ENCODE measurements at regions not wholly inside any gene's neighbourhood (a gene's known extent, or its start where the extent isn't known, plus 50 kb on each side); places are given as distances from the start of the nearest gene placed in this dataset.
A peak's percentile ranks its signal among the peaks of the same experiment; 100 is the strongest.

GRCh38 chr3:194197396-194197960 lies 61.5 kb downstream of the HES1 start:
- no peak for TF ChIP-seq ZNF76 (tag by site-specific recombination; IDR thresholded peaks at IDR 0.05; ENCODE audit: borderline replicate concordance, low read depth)
- no peak for TF ChIP-seq ZNF548 (tag by site-specific recombination; IDR thresholded peaks at IDR 0.05)
- TF ChIP-seq ZNF223 (tag by site-specific recombination; IDR thresholded peaks at IDR 0.05) = no peak
- no peak for TF ChIP-seq ZNF529 (tag by site-specific recombination; IDR thresholded peaks at IDR 0.05; ENCODE audit: insufficient replicate concordance)
- no peak for TF ChIP-seq ZNF626 (tag by site-specific recombination; IDR thresholded peaks at IDR 0.05)
- TF ChIP-seq MYNN (tag by site-specific recombination; IDR thresholded peaks at IDR 0.05; ENCODE audit: borderline replicate concordance) = no peak
- TF ChIP-seq KLF7 (tag by site-specific recombination; IDR thresholded peaks at IDR 0.05; ENCODE audit: borderline replicate concordance) = no peak
- TF ChIP-seq ZNF501 (tag by site-specific recombination; IDR thresholded peaks at IDR 0.05) = no peak
- TF ChIP-seq GLI4 (tag by site-specific recombination; IDR thresholded peaks at IDR 0.05) = no peak
- H3K4me1 ChIP-seq (ENCODE audit: control insufficient read depth, insufficient read depth, low read length) = no peaks in the 10 kb centered on the region
- H3K36me3 ChIP-seq (ENCODE audit: control insufficient read depth in 2 of 2, insufficient read depth in 1 of 2, low read length in 2 of 2) = no peaks in the 10 kb centered on the region
- ChIA-PET POLR2A (no interaction called here), CTCF (no interaction called here)
- no peaks in the 10 kb centered on the region for H3K9me3 ChIP-seq (ENCODE audit: control insufficient read depth, insufficient read depth, low read depth, low read length)
- no peak overlapping the region for H3K27ac ChIP-seq (ENCODE audit: extremely low read depth, low read depth, low read length)
- H3K4me3 ChIP-seq (ENCODE audit: low read depth, low read length) = no peak overlapping the region

GRCh38 chr3:194197981-194198695 lies 62.2 kb downstream of the HES1 start:
- no peak overlapping the region for H3K4me3 ChIP-seq (ENCODE audit: low read depth, low read length)
- CTCF ChIA-PET = no interaction called here
- H3K4me1 ChIP-seq (ENCODE audit: control insufficient read depth, insufficient read depth, low read length) = no peaks in the 10 kb centered on the region
- no peak overlapping the region for H3K27ac ChIP-seq (ENCODE audit: extremely low read depth, low read depth, low read length)
- H3K36me3 ChIP-seq (ENCODE audit: control insufficient read depth in 2 of 2, insufficient read depth in 1 of 2, low read length in 2 of 2) = no peaks in the 10 kb centered on the region
- POLR2A ChIA-PET = no interaction called here
- H3K9me3 ChIP-seq (ENCODE audit: control insufficient read depth, insufficient read depth, low read depth, low read length) = no peaks in the 10 kb centered on the region
- no peak for TF ChIP-seq ZNF529 (tag by site-specific recombination; IDR thresholded peaks at IDR 0.05; ENCODE audit: insufficient replicate concordance)
- no peak for TF ChIP-seq ZNF239 (tag by site-specific recombination; IDR thresholded peaks at IDR 0.05)
- TF ChIP-seq ZNF645 (tag by site-specific recombination; IDR thresholded peaks at IDR 0.05) = no peak
- no peak for TF ChIP-seq SETDB1 (IDR thresholded peaks at IDR 0.05; ENCODE audit: insufficient read length, low read length)
- TF ChIP-seq ZNF776 (tag by site-specific recombination; IDR thresholded peaks at IDR 0.05; ENCODE audit: borderline replicate concordance) = no peak
- no peak for TF ChIP-seq TRIM28 (IDR thresholded peaks at IDR 0.05; ENCODE audit: borderline replicate concordance, low read length)
- TF ChIP-seq SALL2 (tag by site-specific recombination; IDR thresholded peaks at IDR 0.05; ENCODE audit: borderline replicate concordance) = no peak
- no peak for TF ChIP-seq ZNF26 (tag by site-specific recombination; IDR thresholded peaks at IDR 0.05)
- no peak for TF ChIP-seq ZNF785 (tag by site-specific recombination; IDR thresholded peaks at IDR 0.05)
- TF ChIP-seq HOXA7 (CRISPR knock-in tag; IDR thresholded peaks at IDR 0.05; ENCODE audit: borderline replicate concordance) = no peak
- no peak for TF ChIP-seq SP2 (tag by site-specific recombination; IDR thresholded peaks at IDR 0.05)

- POLR2A ChIA-PET = no interaction called here
These were observed 63.0 kb downstream of the HES1 start for GRCh38 chr3:194198938-194199337.

More at GRCh38 chr3:194198938-194199337, 63.0 kb downstream of the HES1 start:
- Histone ChIP-seq H3K4me3 (ENCODE audit: low read depth, low read length) (no peak overlapping the region), H3K9me3 (ENCODE audit: control insufficient read depth, insufficient read depth, low read depth, low read length) (no peaks in the 10 kb centered on the region), H3K4me1 (ENCODE audit: control insufficient read depth, insufficient read depth, low read length) (no peaks in the 10 kb centered on the region), H3K36me3 (ENCODE audit: control insufficient read depth in 2 of 2, insufficient read depth in 1 of 2, low read length in 2 of 2) (no peaks in the 10 kb centered on the region), H3K27ac (ENCODE audit: extremely low read depth, low read depth, low read length) (no peak overlapping the region)
- CTCF ChIA-PET = no interaction called here
- no peak for TF ChIP-seq ATF2 (tag by site-specific recombination; IDR thresholded peaks at IDR 0.05; ENCODE audit: low read depth)
- TF ChIP-seq GLI4 (tag by site-specific recombination; IDR thresholded peaks at IDR 0.05) = peak; percentile 60; the same call in 1 of the 2 replicates
- no peak for TF ChIP-seq GLIS2 (tag by site-specific recombination; IDR thresholded peaks at IDR 0.05)
- no peak for TF ChIP-seq ZNF561 (tag by site-specific recombination; IDR thresholded peaks at IDR 0.05; ENCODE audit: borderline replicate concordance)
